Endothelial cell of umbilical vein (primary cell): ENCODE measurements at regions not wholly inside any gene's neighbourhood (a gene's known extent, or its start where the extent isn't known, plus 50 kb on each side); places are given as distances from the start of the nearest gene placed in this dataset.

Source experiments
- BruUV-seq: library from RNA; stranded (reverse); fragments of 400-500 nt; replicated peaks from 2 replicates; lab custom pipeline; 2021; lab: Mats Ljungman, UMichigan
- CTCF ChIA-PET: fragments of 300-600, 350-600 bp; sonication (Branson Sonifier 250); formaldehyde crosslinking; loops from one replicate; lab custom pipeline; 2021; ENCODE audit warnings: antibody characterized with exemption, inconsistent platforms; lab: Charles Lee
- POLR2A ChIA-PET: fragments of 300-600, 350-600 bp; sonication (Branson Sonifier 250); formaldehyde crosslinking; loops from one replicate; lab custom pipeline; 2021; ENCODE audit warnings: antibody characterized with exemption, inconsistent platforms; lab: Charles Lee
- DNase-seq: peaks from one replicate; pipeline ENCODE4 v3.0.0-alpha.2; 2011; ENCODE audit warnings: low read depth, low spot score
- FAIRE-seq: peaks from 2 replicates; lab custom pipeline; 2011; peaks lifted over from hg19 to GRCh38; lab: Jason Lieb, UNC
- H2AFZ ChIP-seq: 2 replicates; pipeline ENCODE4 v1.6.0; 2012; ENCODE audit warnings: low read depth, low read length, control low read depth, inconsistent platforms
- H3K27ac ChIP-seq: 2 replicates; pipeline ENCODE4 v1.5.1; 2011; ENCODE audit warnings: low read depth, mild to moderate bottlenecking, control low read depth, low read length, moderate library complexity; ENCODE audit not compliant: insufficient read depth
- H3K27me3 ChIP-seq, 2 experiments: 2 replicates each; pipeline versions ENCODE4 v1.6.0 to v1.6.1; 2011; ENCODE audit warnings: low read length in 2 of 2, mixed read lengths in 1 of 2; ENCODE audit not compliant: control insufficient read depth in 2 of 2, insufficient read depth in 2 of 2
- H3K36me3 ChIP-seq, 2 experiments: 2 replicates in 1 of 2; 3 replicates in 1 of 2; pipeline ENCODE4 v1.5.1; 2011; ENCODE audit warnings: low read length in 2 of 2, mild to moderate bottlenecking in 1 of 2, moderate library complexity in 1 of 2; ENCODE audit not compliant: control insufficient read depth in 2 of 2, insufficient read depth in 2 of 2; ENCODE audit errors: extremely low read depth in 1 of 2
- H3K4me1 ChIP-seq: 3 replicates; pipeline ENCODE4 v1.5.1; 2011; ENCODE audit warnings: mild to moderate bottlenecking, low read length; ENCODE audit not compliant: control insufficient read depth, insufficient read depth; ENCODE audit errors: extremely low read depth
- H3K4me2 ChIP-seq: 2 replicates; pipeline ENCODE4 v1.6.1; 2011; ENCODE audit warnings: low read length, control low read depth, mixed read lengths; ENCODE audit not compliant: insufficient read depth
- H3K4me3 ChIP-seq, 3 experiments: fragments of 200-600 bp in 1 of 3; sonication (generic), shearing (Covaris generic) in 1 of 3; replicated peaks in 1 of 3; 2 replicates each; pipeline ENCODE4 v1.5.1; 2011 to 2016; ENCODE audit warnings: control low read depth in 3 of 3, low read length in 3 of 3, mild to moderate bottlenecking in 2 of 3, inconsistent platforms in 1 of 3, low read depth in 1 of 3, moderate library complexity in 1 of 3; ENCODE audit not compliant: insufficient read depth in 1 of 3
- H3K79me2 ChIP-seq: 2 replicates; pipeline ENCODE4 v1.6.0; 2012; ENCODE audit warnings: low read length, inconsistent platforms; ENCODE audit not compliant: control insufficient read depth, insufficient read depth
- H3K9ac ChIP-seq: replicated peaks from 2 replicates; pipeline ENCODE3; 2011; ENCODE audit warnings: low read length, control low read depth; ENCODE audit not compliant: insufficient read depth; ENCODE audit errors: extremely low read depth
- H3K9me1 ChIP-seq: replicated peaks from 3 replicates; pipeline ENCODE4 v1.6.0; 2011; ENCODE audit warnings: mild to moderate bottlenecking, low read length; ENCODE audit not compliant: control insufficient read depth, insufficient read depth; ENCODE audit errors: extremely low read depth
- H3K9me3 ChIP-seq: replicated peaks from 2 replicates; pipeline ENCODE4 v1.5.1; 2012; ENCODE audit warnings: low read length, inconsistent platforms; ENCODE audit not compliant: control insufficient read depth, insufficient read depth
- H4K20me1 ChIP-seq: replicated peaks from 2 replicates; pipeline ENCODE3; 2011; ENCODE audit warnings: mild to moderate bottlenecking, low read length; ENCODE audit not compliant: control insufficient read depth, insufficient read depth; ENCODE audit errors: extremely low read depth
- CTCF ChIP-seq, 2 donors: IDR thresholded peaks; 1 replicate in 1 of 2; 2 replicates in 1 of 2; pipeline ENCODE4 v1.5.1; 2011; ENCODE audit warnings: low read length in 2 of 2, mild to moderate bottlenecking in 2 of 2, moderate library complexity in 2 of 2, control low read depth in 1 of 2, inconsistent platforms in 1 of 2, low read depth in 1 of 2; ENCODE audit not compliant: insufficient read depth in 1 of 2; ENCODE audit errors: extremely low read depth in 1 of 2
- EZH2 ChIP-seq: IDR thresholded peaks from 2 replicates; pipeline ENCODE4 v1.6.1; 2012; ENCODE audit warnings: borderline replicate concordance, low read depth, mild to moderate bottlenecking, moderate library complexity, low read length, inconsistent platforms; ENCODE audit not compliant: severe bottlenecking
- FOS ChIP-seq: IDR thresholded peaks from 2 replicates; pipeline ENCODE4 v1.6.1; 2011; ENCODE audit warnings: mild to moderate bottlenecking, low read length, moderate library complexity, borderline replicate concordance; ENCODE audit not compliant: insufficient read depth
- GATA2 ChIP-seq: IDR thresholded peaks from 2 replicates; pipeline ENCODE4 v1.7.0; 2011; ENCODE audit warnings: low read depth, mild to moderate bottlenecking, moderate library complexity, mixed read lengths, low read length; ENCODE audit not compliant: insufficient read length, insufficient read depth
- JUN ChIP-seq: IDR thresholded peaks from 2 replicates; pipeline ENCODE4 v1.6.1; 2011; ENCODE audit warnings: borderline replicate concordance, low read depth; ENCODE audit not compliant: insufficient read length, insufficient read depth
- MAX ChIP-seq: IDR thresholded peaks from 2 replicates; pipeline ENCODE4 v1.6.1; 2011; ENCODE audit not compliant: insufficient read depth, insufficient read length
- MYC ChIP-seq: IDR thresholded peaks from one replicate; pipeline ENCODE4 v1.6.1; 2011; ENCODE audit warnings: mild to moderate bottlenecking, low read depth, low read length
- POLR2A ChIP-seq: IDR thresholded peaks from 2 replicates; pipeline ENCODE4 v1.6.1; 2012; ENCODE audit warnings: low read depth, mild to moderate bottlenecking, control low read depth, low read length
- POLR2AphosphoS5 ChIP-seq: IDR thresholded peaks from 2 replicates; pipeline ENCODE4 v1.6.1; 2012; ENCODE audit warnings: low read depth, mild to moderate bottlenecking, control low read depth, low read length, moderate library complexity; ENCODE audit not compliant: insufficient read depth
- dilution Hi-C: fragments of 300-500 bp; cut with MboI; formaldehyde crosslinking; loops from one replicate; pipeline ENCODE4 v1.15.0; 2019; ENCODE audit warnings: low sequenced_read_pairs; ENCODE audit not compliant: extremely low pct_ligation_motif_present
- intact Hi-C: fragments of 100-400 bp; cut with micrococcal nuclease; formaldehyde crosslinking; loops from one replicate; pipeline ENCODE4 v1.10.0; 2022

- no peaks in the 10 kb centered on the region for H4K20me1 ChIP-seq
- H3K79me2 ChIP-seq: no peaks in the 10 kb centered on the region
- BruUV-seq: no TSS peak
- no peaks in the 10 kb centered on the region for H3K4me1 ChIP-seq
- POLR2A ChIA-PET: no interaction called here
- DNase-seq (no peak), FAIRE-seq (no peak)
- CTCF ChIA-PET: interaction anchor here (1.4 kb wide), 1 partner anchor 11 kb away, joined by 3 read pairs; no protein-coding TSS in a partner anchor
- no peak overlapping the region for H3K4me2 ChIP-seq
- intact Hi-C loops: no loop called here
- no peak overlapping the region for H2AFZ ChIP-seq
- no peak overlapping the region for H3K9ac ChIP-seq
- no peak overlapping the region for H3K4me3 ChIP-seq
- H3K9me3 ChIP-seq: no peaks in the 10 kb centered on the region
- TF ChIP-seq FOS: no peak
- no peak for TF ChIP-seq MAX
- no peak for TF ChIP-seq GATA2
- TF ChIP-seq POLR2A: no peak
- TF ChIP-seq POLR2AphosphoS5: no peak
- no peak for TF ChIP-seq JUN
- no peak for TF ChIP-seq CTCF (IDR thresholded peaks at IDR 0.05; ENCODE audit: extremely low read depth in 1 of 2, insufficient read depth in 1 of 2, low read depth in 1 of 2, low read length in 2 of 2)
- TF ChIP-seq MYC: no peak
- no peak for TF ChIP-seq EZH2
- no peaks in the 10 kb centered on the region for H3K27me3 ChIP-seq
- dilution Hi-C loops: no loop called here
- H3K9me1 ChIP-seq: no peaks in the 10 kb centered on the region
- H3K27ac ChIP-seq: no peak overlapping the region
- no peaks in the 10 kb centered on the region for H3K36me3 ChIP-seq
Observed at GRCh38 chr6:33955566-33955965, 151.8 kb upstream of the MLN start.
